ENCODE measurements at regions not wholly inside any gene's neighbourhood (a gene's known extent, or its start where the extent isn't known, plus 50 kb on each side); places are given as distances from the start of the nearest gene placed in this dataset.

DNA sequence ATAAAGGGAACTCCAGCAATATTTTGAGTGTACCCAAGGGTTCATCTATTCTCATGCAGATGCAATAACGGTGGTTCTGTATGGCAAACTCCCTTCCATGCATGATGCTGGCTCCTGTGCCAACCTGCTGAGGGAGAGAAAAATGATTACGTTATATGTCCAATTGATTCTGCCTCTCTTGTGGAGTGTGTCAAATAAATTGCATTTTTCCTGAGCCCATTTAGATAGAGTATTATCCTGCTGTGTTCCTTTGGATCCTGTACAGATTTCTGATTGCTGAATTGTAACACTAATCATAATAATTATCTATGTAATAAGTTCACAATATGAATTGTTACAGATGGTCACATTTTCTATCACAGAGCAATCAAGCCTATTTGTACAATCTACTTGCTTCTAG lies 821.7 kb downstream of the C4orf33 start:
- Histone ChIP-seq H3K4me1 (no peaks in the 10 kb centered on the region), H3K4me3 (ENCODE audit: low read depth, low read length) (no peak overlapping the region), H3K27me3 (ENCODE audit: control insufficient read depth, insufficient read depth, low read length) (no peaks in the 10 kb centered on the region), H3K9ac (no peak overlapping the region), H3K79me2 (no peaks in the 10 kb centered on the region), H3K4me2 (ENCODE audit: low read length) (no peak overlapping the region), H3K27ac (no peak overlapping the region), H3K36me3 (ENCODE audit: control insufficient read depth, insufficient read depth, low read length) (no peaks in the 10 kb centered on the region), H2AFZ (no peak overlapping the region), H3K9me3 (ENCODE audit: control insufficient read depth, low read length) (no peaks in the 10 kb centered on the region)
- TF ChIP-seq, protein P1, sequence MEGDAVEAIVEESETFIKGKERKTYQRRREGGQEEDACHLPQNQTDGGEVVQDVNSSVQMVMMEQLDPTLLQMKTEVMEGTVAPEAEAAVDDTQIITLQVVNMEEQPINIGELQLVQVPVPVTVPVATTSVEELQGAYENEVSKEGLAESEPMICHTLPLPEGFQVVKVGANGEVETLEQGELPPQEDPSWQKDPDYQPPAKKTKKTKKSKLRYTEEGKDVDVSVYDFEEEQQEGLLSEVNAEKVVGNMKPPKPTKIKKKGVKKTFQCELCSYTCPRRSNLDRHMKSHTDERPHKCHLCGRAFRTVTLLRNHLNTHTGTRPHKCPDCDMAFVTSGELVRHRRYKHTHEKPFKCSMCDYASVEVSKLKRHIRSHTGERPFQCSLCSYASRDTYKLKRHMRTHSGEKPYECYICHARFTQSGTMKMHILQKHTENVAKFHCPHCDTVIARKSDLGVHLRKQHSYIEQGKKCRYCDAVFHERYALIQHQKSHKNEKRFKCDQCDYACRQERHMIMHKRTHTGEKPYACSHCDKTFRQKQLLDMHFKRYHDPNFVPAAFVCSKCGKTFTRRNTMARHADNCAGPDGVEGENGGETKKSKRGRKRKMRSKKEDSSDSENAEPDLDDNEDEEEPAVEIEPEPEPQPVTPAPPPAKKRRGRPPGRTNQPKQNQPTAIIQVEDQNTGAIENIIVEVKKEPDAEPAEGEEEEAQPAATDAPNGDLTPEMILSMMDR (IDR thresholded peaks at IDR 0.05), result no peak

DNA sequence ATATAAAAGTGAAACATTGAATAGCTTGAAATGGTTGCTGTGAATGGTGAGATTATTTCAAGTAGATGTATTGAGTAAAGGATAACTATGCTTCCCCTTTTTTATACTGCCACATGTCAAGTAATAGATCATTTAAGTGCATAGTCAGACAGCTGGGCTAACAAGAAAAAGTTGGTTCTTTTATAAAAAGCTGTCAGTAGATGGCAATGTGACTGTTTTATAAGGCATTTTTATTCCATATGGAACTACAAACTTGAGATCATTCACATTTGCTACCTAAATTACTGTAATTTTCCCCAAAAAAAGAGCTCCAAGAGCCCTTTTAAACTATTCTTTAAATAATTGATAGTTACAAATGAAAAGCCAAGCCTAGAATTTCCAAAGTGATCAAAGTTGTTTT lies 831.0 kb downstream of the C4orf33 start:
- Histone ChIP-seq H3K79me2 (no peaks in the 10 kb centered on the region), H3K9ac (no peak overlapping the region), H3K36me3 (ENCODE audit: control insufficient read depth, insufficient read depth, low read length) (no peaks in the 10 kb centered on the region), H3K9me3 (ENCODE audit: control insufficient read depth, low read length) (no peaks in the 10 kb centered on the region), H3K4me3 (ENCODE audit: low read depth, low read length) (no peak overlapping the region), H3K4me2 (ENCODE audit: low read length) (no peak overlapping the region), H2AFZ (no peak overlapping the region), H3K27me3 (ENCODE audit: control insufficient read depth, insufficient read depth, low read length) (no peaks in the 10 kb centered on the region), H3K27ac (no peak overlapping the region), H3K4me1 (no peaks in the 10 kb centered on the region)
- TF ChIP-seq, protein P1 (IDR thresholded peaks at IDR 0.05), result no peak

DNA sequence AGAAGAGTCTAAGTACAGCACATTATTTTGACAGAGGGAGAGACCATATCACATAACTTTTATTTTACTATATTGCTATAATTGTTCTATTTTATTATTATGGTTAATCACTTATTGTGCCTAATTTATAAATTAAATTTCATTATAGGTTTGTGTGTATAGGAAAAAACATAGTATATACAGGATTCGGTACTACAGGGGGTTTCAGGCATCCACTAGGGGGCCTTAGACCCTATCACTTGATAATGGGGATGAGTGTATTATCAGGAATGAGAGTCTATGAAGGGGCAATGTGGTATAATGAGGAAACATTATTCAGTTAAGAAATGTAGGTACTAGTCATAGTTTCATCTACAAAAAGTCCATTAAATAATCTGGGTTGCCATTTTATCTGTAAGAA lies 833.1 kb downstream of the C4orf33 start:
- Histone ChIP-seq H3K27ac (no peak overlapping the region), H3K4me1 (no peaks in the 10 kb centered on the region), H3K9ac (no peak overlapping the region), H3K4me3 (ENCODE audit: low read depth, low read length) (no peak overlapping the region), H2AFZ (no peak overlapping the region), H3K79me2 (no peaks in the 10 kb centered on the region), H3K9me3 (ENCODE audit: control insufficient read depth, low read length) (no peaks in the 10 kb centered on the region), H3K36me3 (ENCODE audit: control insufficient read depth, insufficient read depth, low read length) (no peaks in the 10 kb centered on the region), H3K4me2 (ENCODE audit: low read length) (no peak overlapping the region), H3K27me3 (ENCODE audit: control insufficient read depth, insufficient read depth, low read length) (no peaks in the 10 kb centered on the region)
- TF ChIP-seq, protein P1 (IDR thresholded peaks at IDR 0.05), result no peak

DNA sequence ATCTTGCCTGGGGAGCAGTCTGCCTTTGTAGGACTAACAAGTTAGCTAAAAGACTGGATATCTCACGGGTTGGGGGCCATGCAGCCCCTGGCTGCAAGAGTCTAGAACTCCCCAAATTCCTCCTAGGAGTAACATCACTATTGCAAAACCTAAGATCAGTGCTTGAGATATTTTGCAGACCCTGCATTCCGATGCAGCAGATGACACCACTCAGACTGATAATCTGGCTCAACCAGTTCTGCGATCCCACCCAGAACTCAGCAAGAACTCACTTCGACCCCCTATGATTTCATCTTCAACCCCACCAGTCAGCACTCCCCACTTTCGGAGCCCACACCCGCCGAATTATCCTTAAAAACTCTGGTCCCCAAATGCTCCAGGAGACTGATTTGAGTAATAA lies 834.0 kb downstream of the C4orf33 start:
- H3K79me2 ChIP-seq, result no peaks in the 10 kb centered on the region
- TF ChIP-seq, protein P1 (IDR thresholded peaks at IDR 0.05), result no peak
- no peak overlapping the region for H3K4me3 ChIP-seq (ENCODE audit: low read depth, low read length)
- H3K9ac ChIP-seq, result no peak overlapping the region
- H3K36me3 ChIP-seq (ENCODE audit: control insufficient read depth, insufficient read depth, low read length), result no peaks in the 10 kb centered on the region
- no peaks in the 10 kb centered on the region for H3K4me1 ChIP-seq
- H2AFZ ChIP-seq, result no peak overlapping the region
- H3K9me3 ChIP-seq (ENCODE audit: control insufficient read depth, low read length), result no peaks in the 10 kb centered on the region
- H3K27ac ChIP-seq, result no peak overlapping the region
- no peak overlapping the region for H3K4me2 ChIP-seq (ENCODE audit: low read length)
- no peaks in the 10 kb centered on the region for H3K27me3 ChIP-seq (ENCODE audit: control insufficient read depth, insufficient read depth, low read length)

DNA sequence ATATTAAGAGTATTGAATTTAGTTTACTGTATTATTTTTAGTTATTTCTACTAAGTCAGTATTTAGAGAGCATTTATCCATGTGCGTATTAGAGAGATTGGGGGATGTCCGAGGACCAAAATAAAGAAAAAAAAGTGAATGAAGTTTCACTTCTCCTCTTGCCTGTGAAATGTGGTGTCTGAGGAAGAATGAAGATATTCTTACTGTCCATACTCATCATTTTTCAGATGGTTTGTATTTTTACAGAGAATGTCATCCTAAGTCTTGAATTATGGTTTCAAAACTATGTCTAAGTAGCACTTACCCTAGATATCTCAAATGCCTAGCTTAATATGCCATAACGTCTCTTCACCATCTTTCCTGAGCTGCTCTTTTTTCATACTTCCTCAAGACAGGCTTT lies 854.3 kb downstream of the C4orf33 start:
- no peaks in the 10 kb centered on the region for H3K9me3 ChIP-seq (ENCODE audit: control insufficient read depth, low read length)
- H3K27ac ChIP-seq, result no peak overlapping the region
- no peak overlapping the region for H3K9ac ChIP-seq
- TF ChIP-seq, protein P1 (IDR thresholded peaks at IDR 0.05), result no peak
- H3K79me2 ChIP-seq, result no peaks in the 10 kb centered on the region
- H3K4me2 ChIP-seq (ENCODE audit: low read length), result no peak overlapping the region
- H3K36me3 ChIP-seq (ENCODE audit: control insufficient read depth, insufficient read depth, low read length), result no peaks in the 10 kb centered on the region
- H3K27me3 ChIP-seq (ENCODE audit: control insufficient read depth, insufficient read depth, low read length), result no peaks in the 10 kb centered on the region
- H3K4me3 ChIP-seq (ENCODE audit: low read depth, low read length), result no peak overlapping the region
- H2AFZ ChIP-seq, result no peak overlapping the region
- H3K4me1 ChIP-seq, result no peaks in the 10 kb centered on the region
